PC-3 (cell line): ENCODE measurements at regions not wholly inside any gene's neighbourhood (a gene's known extent, or its start where the extent isn't known, plus 50 kb on each side); places are given as distances from the start of the nearest gene placed in this dataset.

Experiments
- ATAC-seq: fragments of 200-7000 bp; cut with Tn5 transposase; 2 replicates; pipeline ENCODE4 v1.9.1; 2020; ENCODE audit warnings: mild to moderate bottlenecking, moderate library complexity
- BruUV-seq: library from RNA; stranded (reverse); fragments of 400-500 nt; replicated peaks from 2 replicates; lab custom pipeline; 2021; lab: Mats Ljungman, UMichigan
- CTCF ChIA-PET: fragments of 300-600 bp; sonication (Branson Sonifier 250); formaldehyde crosslinking; loops from one replicate; lab custom pipeline; 2022; ENCODE audit warnings: antibody characterized with exemption; lab: Charles Lee
- POLR2A ChIA-PET: fragments of 300-600 bp; sonication (Branson Sonifier 250); formaldehyde crosslinking; loops from one replicate; lab custom pipeline; 2022; ENCODE audit warnings: antibody characterized with exemption; ENCODE audit not compliant: unreplicated experiment; lab: Charles Lee
- DNase-seq: peaks from one replicate; pipeline ENCODE4 v3.0.0-alpha.2; 2015
- H2AFZ ChIP-seq: fragments of 300-600 bp; sonication (generic); 2 replicates; pipeline ENCODE4 v1.6.0; 2016; ENCODE audit warnings: antibody characterized with exemption, low read length
- H3F3A ChIP-seq: fragments of 300-600 bp; sonication (generic); one replicate; pipeline ENCODE4 v1.6.0; 2017; ENCODE audit warnings: antibody characterized with exemption, low read length, control low read depth, mild to moderate bottlenecking; ENCODE audit not compliant: unreplicated experiment
- H3K27ac ChIP-seq: fragments of 300-600 bp; sonication (generic); 2 replicates; pipeline ENCODE4 v1.5.1; 2016; ENCODE audit warnings: mild to moderate bottlenecking, low read length
- H3K27me3 ChIP-seq: fragments of 300-600 bp; sonication (generic); 2 replicates; pipeline ENCODE4 v1.6.1; 2016; ENCODE audit warnings: low read length, mixed read lengths
- H3K36me3 ChIP-seq: fragments of 300-600 bp; sonication (generic); 2 replicates; pipeline ENCODE4 v1.6.1; 2016; ENCODE audit warnings: low read depth, mixed run types, low read length, mixed read lengths
- H3K4me1 ChIP-seq: fragments of 300-600 bp; sonication (generic); 2 replicates; pipeline ENCODE4 v1.5.1; 2016; ENCODE audit warnings: low read length; ENCODE audit not compliant: insufficient read depth
- H3K4me2 ChIP-seq: fragments of 300-600 bp; sonication (generic); 2 replicates; pipeline ENCODE4 v1.6.0; 2016; ENCODE audit warnings: low read length
- H3K4me3 ChIP-seq: fragments of 300-600 bp; sonication (generic); 2 replicates; pipeline ENCODE4 v1.5.1; 2016; ENCODE audit warnings: mild to moderate bottlenecking, low read length, mixed read lengths
- H3K79me2 ChIP-seq: fragments of 300-600 bp; sonication (generic); 2 replicates; pipeline ENCODE4 v1.6.1; 2017; ENCODE audit warnings: low read length, mixed read lengths
- H3K9ac ChIP-seq: fragments of 300-600 bp; sonication (generic); 2 replicates; pipeline ENCODE4 v1.6.0; 2016; ENCODE audit warnings: mild to moderate bottlenecking, low read length
- H3K9me2 ChIP-seq: fragments of 300-600 bp; sonication (generic); replicated peaks from 2 replicates; pipeline ENCODE4 v1.6.1; 2016; ENCODE audit warnings: mixed run types, low read length, mixed read lengths
- H3K9me3 ChIP-seq: fragments of 300-600 bp; sonication (generic); 2 replicates; pipeline ENCODE4 v1.6.1; 2016; ENCODE audit warnings: low read length, mixed read lengths
- H4K20me1 ChIP-seq: fragments of 300-600 bp; sonication (generic); 2 replicates; pipeline ENCODE4 v1.6.1; 2016; ENCODE audit warnings: low read length, mixed read lengths
- CTCF ChIP-seq: fragments of 300-600 bp; sonication (generic); conservative IDR thresholded peaks from 2 replicates; pipeline ENCODE4 v1.5.1; 2017; ENCODE audit warnings: antibody characterized with exemption, low read depth, mild to moderate bottlenecking, low read length
- EZH2 ChIP-seq: fragments of 300-600 bp; sonication (generic); IDR thresholded peaks from one replicate; pipeline ENCODE4 v1.6.1; 2017; ENCODE audit warnings: antibody characterized with exemption, mild to moderate bottlenecking, low read length; ENCODE audit not compliant: unreplicated experiment
- EZH2phosphoT487 ChIP-seq: fragments of 300-600 bp; sonication (generic); IDR thresholded peaks from 2 replicates; pipeline ENCODE4 v1.6.1; 2018; ENCODE audit warnings: mild to moderate bottlenecking, antibody characterized with exemption, low read length, borderline replicate concordance
- intact Hi-C: fragments of 100-400 bp; cut with micrococcal nuclease; formaldehyde crosslinking; loops from 2 replicates; pipeline ENCODE4 v1.9.0; 2023

- Histone ChIP-seq H2AFZ (no peak overlapping the region), H3K4me3 (no peak overlapping the region), H3K9me2 (no peaks in the 10 kb centered on the region), H3K4me1 (no peaks in the 10 kb centered on the region), H3K9ac (no peak overlapping the region), H3K27me3 (peaks cover 28% of the 10 kb centered on the region), H3F3A (no peaks in the 10 kb centered on the region), H3K27ac (no peak overlapping the region), H3K79me2 (no peaks in the 10 kb centered on the region), H3K9me3 (no peaks in the 10 kb centered on the region), H3K4me2 (no peak overlapping the region), H3K36me3 (no peaks in the 10 kb centered on the region), H4K20me1 (no peaks in the 10 kb centered on the region)
- TF ChIP-seq EZH2 (no peak), EZH2phosphoT487 (no peak), CTCF (no peak)
- ChIA-PET CTCF (no interaction called here), POLR2A (no interaction called here)
- no TSS peak for BruUV-seq
- intact Hi-C loops: no loop called here
- no peak for DNase-seq
- no peak for ATAC-seq
Measured at GRCh38 chr5:6994097-6994496, 280.9 kb downstream of the TENT4A start.

GRCh38 chr5:6995115-6995514 is 281.9 kb downstream of the TENT4A start:
- intact Hi-C loops: no loop called here

More at GRCh38 chr5:6995115-6995514, 281.9 kb downstream of the TENT4A start:
- H3K4me2 ChIP-seq: no peak overlapping the region
- no peaks in the 10 kb centered on the region for H3K36me3 ChIP-seq
- H3K4me1 ChIP-seq: no peaks in the 10 kb centered on the region
- H3K27me3 ChIP-seq: peaks cover 28% of the 10 kb centered on the region
- ATAC-seq (no peak), DNase-seq (no peak)
- POLR2A ChIA-PET: no interaction called here
- H3K27ac ChIP-seq: no peak overlapping the region
- BruUV-seq: no TSS peak
- TF ChIP-seq CTCF (no peak), EZH2phosphoT487 (no peak), EZH2 (no peak)
- no peak overlapping the region for H3K4me3 ChIP-seq
- no peaks in the 10 kb centered on the region for H3K9me2 ChIP-seq
- no peak overlapping the region for H3K9ac ChIP-seq
- H3K9me3 ChIP-seq: 0 out of 2 replicates have a peak, but pooled peaks cover 3% of the 10 kb centered on the region
- no peaks in the 10 kb centered on the region for H3F3A ChIP-seq
- H2AFZ ChIP-seq: no peak overlapping the region
- H4K20me1 ChIP-seq: no peaks in the 10 kb centered on the region
- H3K79me2 ChIP-seq: no peaks in the 10 kb centered on the region
- CTCF ChIA-PET: no interaction called here
